8988T (cell line): ENCODE measurements at regions not wholly inside any gene's neighbourhood (a gene's known extent, or its start where the extent isn't known, plus 50 kb on each side); places are given as distances from the start of the nearest gene placed in this dataset.
"Not testable (repeated sequence)": the region's sequence is repeated elsewhere in the genome, so short reads cannot be mapped to it uniquely, and the experiment has no call there.

Experiments used
- DNase-seq: peaks from one replicate; pipeline ENCODE4 v3.0.0; 2011

- no peak for DNase-seq
Measured at GRCh38 chr5:36435516-36435915, 133.8 kb upstream of the RANBP3L start.

- DNase-seq, result no peak
Measured at GRCh38 chr5:36436306-36436705, 134.6 kb upstream of the RANBP3L start.

- DNase-seq, result no peak
Measured at GRCh38 chr5:36438765-36439561, 137.3 kb upstream of the RANBP3L start.

GRCh38 chr5:36440300-36440699 is 138.6 kb upstream of the RANBP3L start:
- no peak for DNase-seq

- DNase-seq, result no peak
Measured at GRCh38 chr5:36441280-36441679, 139.6 kb upstream of the RANBP3L start.

- no peak for DNase-seq
Measured at GRCh38 chr5:36442352-36442751, 140.7 kb upstream of the RANBP3L start.

GRCh38 chr5:36442796-36443195 is 141.1 kb upstream of the RANBP3L start:
- no peak for DNase-seq

- no peak for DNase-seq
Measured at GRCh38 chr5:36443941-36444340, 142.2 kb upstream of the RANBP3L start.

- no peak for DNase-seq
Measured at GRCh38 chr5:36444582-36445418, 143.1 kb upstream of the RANBP3L start.

- DNase-seq, result no peak
Measured at GRCh38 chr5:36447776-36448175, 146.1 kb upstream of the RANBP3L start.

GRCh38 chr5:36450229-36451014 is 148.7 kb upstream of the RANBP3L start:
- no peak for DNase-seq

- no peak for DNase-seq
Measured at GRCh38 chr5:36452424-36453006, 150.8 kb upstream of the RANBP3L start.

GRCh38 chr5:36457511-36458270 is 148.7 kb upstream of the SLC1A3 start:
- DNase-seq, result no peak

GRCh38 chr5:36458746-36459145 is 147.7 kb upstream of the SLC1A3 start:
- no peak for DNase-seq

GRCh38 chr5:36459176-36460135 is 146.9 kb upstream of the SLC1A3 start:
- no peak for DNase-seq

GRCh38 chr5:36462295-36463021 is 143.9 kb upstream of the SLC1A3 start:
- no peak for DNase-seq

- DNase-seq, result not testable (repeated sequence)
Measured at GRCh38 chr5:36475942-36476341, 130.5 kb upstream of the SLC1A3 start.

- no peak for DNase-seq
Measured at GRCh38 chr5:36478646-36479317, 127.6 kb upstream of the SLC1A3 start.

GRCh38 chr5:36481454-36482120 is 124.8 kb upstream of the SLC1A3 start:
- no peak for DNase-seq
